HEK293 (cell line): ENCODE measurements at regions not wholly inside any gene's neighbourhood (a gene's known extent, or its start where the extent isn't known, plus 50 kb on each side); places are given as distances from the start of the nearest gene placed in this dataset.

Experiments
- ELK4 ChIP-seq: IDR thresholded peaks from 2 replicates; pipeline ENCODE4 v1.6.1; 2011; ENCODE audit warnings: mild to moderate bottlenecking, low read depth, low read length, borderline replicate concordance
- ZBTB49 ChIP-seq: fragments of 450-650 bp; formaldehyde crosslinking; IDR thresholded peaks from 2 replicates; pipeline ENCODE4 v1.5.1; 2016; ENCODE audit warnings: missing biosample characterization, missing genetic modification characterization, low read depth
- ZNF510 ChIP-seq: fragments of 450-650 bp; formaldehyde crosslinking; IDR thresholded peaks from 2 replicates; pipeline ENCODE4 v1.5.1; 2018; ENCODE audit warnings: mild to moderate bottlenecking, missing genetic modification characterization, missing biosample characterization; ENCODE audit not compliant: insufficient replicate concordance

- TF ChIP-seq ZNF510, result no peak
- TF ChIP-seq ELK4, result no peak; the same call in 1 of the 2 replicates
- TF ChIP-seq ZBTB49 (tag by site-specific recombination), result no peak
Measured at GRCh38 chr13:62168891-62169290, 753.2 kb upstream of the PCDH20 start.
